ENCODE measurements at regions not wholly inside any gene's neighbourhood (a gene's known extent, or its start where the extent isn't known, plus 50 kb on each side); places are given as distances from the start of the nearest gene placed in this dataset.

DNA sequence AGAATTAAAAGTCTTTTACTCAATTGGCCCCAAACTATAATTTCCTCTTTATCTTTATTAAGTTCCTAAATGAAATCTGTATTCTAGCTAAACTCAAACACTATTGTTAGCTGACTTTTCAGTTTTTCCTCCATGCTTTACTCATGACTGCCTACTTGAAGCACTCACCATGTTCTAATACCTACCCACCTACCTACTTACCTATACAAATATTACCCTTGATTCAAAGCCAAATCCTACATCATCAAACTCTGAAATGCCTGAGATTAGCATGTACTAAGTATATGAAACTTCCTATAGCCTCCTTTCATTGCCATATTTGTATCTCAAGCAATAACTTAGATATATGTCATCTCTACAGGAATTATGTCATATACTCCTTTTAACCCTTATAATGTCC lies 259.7 kb downstream of the HDGFL1 start:
- TF ChIP-seq, protein P1, sequence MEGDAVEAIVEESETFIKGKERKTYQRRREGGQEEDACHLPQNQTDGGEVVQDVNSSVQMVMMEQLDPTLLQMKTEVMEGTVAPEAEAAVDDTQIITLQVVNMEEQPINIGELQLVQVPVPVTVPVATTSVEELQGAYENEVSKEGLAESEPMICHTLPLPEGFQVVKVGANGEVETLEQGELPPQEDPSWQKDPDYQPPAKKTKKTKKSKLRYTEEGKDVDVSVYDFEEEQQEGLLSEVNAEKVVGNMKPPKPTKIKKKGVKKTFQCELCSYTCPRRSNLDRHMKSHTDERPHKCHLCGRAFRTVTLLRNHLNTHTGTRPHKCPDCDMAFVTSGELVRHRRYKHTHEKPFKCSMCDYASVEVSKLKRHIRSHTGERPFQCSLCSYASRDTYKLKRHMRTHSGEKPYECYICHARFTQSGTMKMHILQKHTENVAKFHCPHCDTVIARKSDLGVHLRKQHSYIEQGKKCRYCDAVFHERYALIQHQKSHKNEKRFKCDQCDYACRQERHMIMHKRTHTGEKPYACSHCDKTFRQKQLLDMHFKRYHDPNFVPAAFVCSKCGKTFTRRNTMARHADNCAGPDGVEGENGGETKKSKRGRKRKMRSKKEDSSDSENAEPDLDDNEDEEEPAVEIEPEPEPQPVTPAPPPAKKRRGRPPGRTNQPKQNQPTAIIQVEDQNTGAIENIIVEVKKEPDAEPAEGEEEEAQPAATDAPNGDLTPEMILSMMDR (IDR thresholded peaks at IDR 0.05; ENCODE audit: low read depth, low read length), result no peak
- TF ChIP-seq EZH2phosphoT487 (IDR thresholded peaks at IDR 0.05; ENCODE audit: low read depth), result no peak

All from OCI-LY3 (cell line).